SK-N-SH treated with all-trans-retinoic acid at 6 μM for 48 hours (cell line): ENCODE measurements at regions not wholly inside any gene's neighbourhood (a gene's known extent, or its start where the extent isn't known, plus 50 kb on each side); places are given as distances from the start of the nearest gene placed in this dataset.

Experiments used
- ATAC-seq: fragments of 200-7000 bp; cut with Tn5 transposase; 3 replicates; pipeline ENCODE4 v1.9.1; 2020; ENCODE audit warnings: mild to moderate bottlenecking, moderate library complexity
- ARNTL ChIP-seq: fragments of 450-650 bp; formaldehyde crosslinking; IDR thresholded peaks from 2 replicates; pipeline ENCODE4 v1.5.0; 2020; ENCODE audit warnings: low read depth, mild to moderate bottlenecking, moderate library complexity, borderline replicate concordance
- BACH2 ChIP-seq: fragments of 250-450 bp; sonication (Bioruptor Pico); IDR thresholded peaks from 2 replicates; pipeline ENCODE4 v1.9.0; 2021; ENCODE audit warnings: mild to moderate bottlenecking, borderline replicate concordance
- CSDC2 ChIP-seq: fragments of 250-450 bp; sonication (Bioruptor Pico); IDR thresholded peaks from 2 replicates; pipeline ENCODE4 v1.5.0; 2020; ENCODE audit warnings: mild to moderate bottlenecking, moderate library complexity
- ESRRG ChIP-seq: fragments of 250-450 bp; sonication (Bioruptor Pico); IDR thresholded peaks from 2 replicates; pipeline ENCODE4 v1.6.1; 2021; ENCODE audit warnings: mild to moderate bottlenecking
- GLIS3 ChIP-seq: fragments of 250-450 bp; sonication (Bioruptor Pico); IDR thresholded peaks from 2 replicates; pipeline ENCODE4 v1.5.0; 2020; ENCODE audit warnings: mild to moderate bottlenecking, moderate library complexity
- OSR1 ChIP-seq: fragments of 250-450 bp; sonication (Bioruptor Pico); IDR thresholded peaks from 2 replicates; pipeline ENCODE4 v1.8.0; 2022; ENCODE audit warnings: moderate library complexity, mild to moderate bottlenecking, inconsistent platforms
- PPARA ChIP-seq: fragments of 250-450 bp; sonication (Bioruptor Pico); IDR thresholded peaks from 2 replicates; pipeline ENCODE4 v1.5.0; 2020; ENCODE audit warnings: mild to moderate bottlenecking, borderline replicate concordance
- RARB ChIP-seq: fragments of 250-450 bp; sonication (Bioruptor Pico); IDR thresholded peaks from 2 replicates; pipeline ENCODE4 v1.8.0; 2021; ENCODE audit warnings: mild to moderate bottlenecking, moderate library complexity
- SNAI2 ChIP-seq: fragments of 250-450 bp; sonication (Bioruptor Pico); IDR thresholded peaks from 2 replicates; pipeline ENCODE4 v1.5.0; 2020; ENCODE audit warnings: mild to moderate bottlenecking, moderate library complexity
- TCF4 ChIP-seq: fragments of 250-450 bp; sonication (Bioruptor Pico); IDR thresholded peaks from 2 replicates; pipeline ENCODE4 v1.8.0; 2021; ENCODE audit warnings: mild to moderate bottlenecking, moderate library complexity, borderline replicate concordance
- TOX ChIP-seq: fragments of 250-450 bp; sonication (Bioruptor Pico); IDR thresholded peaks from 2 replicates; pipeline ENCODE4 v1.8.0; 2021; ENCODE audit warnings: mild to moderate bottlenecking, moderate library complexity, borderline replicate concordance
- ZC3H10 ChIP-seq: fragments of 250-450 bp; sonication (Bioruptor Pico); IDR thresholded peaks from 2 replicates; pipeline ENCODE4 v1.5.1; 2021; ENCODE audit warnings: mild to moderate bottlenecking, moderate library complexity
- ZFP3 ChIP-seq: fragments of 250-450 bp; sonication (Bioruptor Pico); IDR thresholded peaks from 2 replicates; pipeline ENCODE4 v1.5.0; 2020; ENCODE audit warnings: mild to moderate bottlenecking, moderate library complexity
- ZNF565 ChIP-seq: fragments of 450-650 bp; formaldehyde crosslinking; conservative IDR thresholded peaks from 2 replicates; pipeline ENCODE4 v1.5.0; 2020; ENCODE audit warnings: low read depth, mild to moderate bottlenecking, moderate library complexity
- ZNF70 ChIP-seq: fragments of 450-650 bp; formaldehyde crosslinking; IDR thresholded peaks from 2 replicates; pipeline ENCODE4 v1.5.0; 2020; ENCODE audit warnings: mild to moderate bottlenecking, moderate library complexity
- ZNF8 ChIP-seq: fragments of 450-650 bp; formaldehyde crosslinking; IDR thresholded peaks from 2 replicates; pipeline ENCODE4 v1.5.0; 2020; ENCODE audit warnings: mild to moderate bottlenecking, moderate library complexity
- TF ChIP-seq, protein P1 (sequence below): fragments of 250-450 bp; sonication (Bioruptor Pico); IDR thresholded peaks from 2 replicates; pipeline ENCODE4 v1.5.0; 2020; ENCODE audit warnings: mild to moderate bottlenecking, moderate library complexity
- TF ChIP-seq, protein P2 (sequence below): fragments of 250-450 bp; sonication (Bioruptor Pico); IDR thresholded peaks from 2 replicates; pipeline ENCODE4 v1.8.0; 2021; ENCODE audit warnings: low read depth, mild to moderate bottlenecking, moderate library complexity, borderline replicate concordance
- TF ChIP-seq, protein P3 (sequence below): fragments of 250-450 bp; sonication (Bioruptor Pico); IDR thresholded peaks from 2 replicates; pipeline ENCODE4 v1.5.1; 2021; ENCODE audit warnings: mild to moderate bottlenecking, moderate library complexity
- TF ChIP-seq, protein P4 (sequence below): fragments of 250-450 bp; sonication (Bioruptor Pico); IDR thresholded peaks from 2 replicates; pipeline ENCODE4 v1.8.0; 2020; ENCODE audit warnings: mild to moderate bottlenecking, moderate library complexity, borderline replicate concordance
- TF ChIP-seq, protein P5 (sequence below): fragments of 250-450 bp; sonication (Bioruptor Pico); IDR thresholded peaks from 2 replicates; pipeline ENCODE4 v1.5.1; 2020; ENCODE audit warnings: low read depth, mild to moderate bottlenecking, moderate library complexity

DNA sequence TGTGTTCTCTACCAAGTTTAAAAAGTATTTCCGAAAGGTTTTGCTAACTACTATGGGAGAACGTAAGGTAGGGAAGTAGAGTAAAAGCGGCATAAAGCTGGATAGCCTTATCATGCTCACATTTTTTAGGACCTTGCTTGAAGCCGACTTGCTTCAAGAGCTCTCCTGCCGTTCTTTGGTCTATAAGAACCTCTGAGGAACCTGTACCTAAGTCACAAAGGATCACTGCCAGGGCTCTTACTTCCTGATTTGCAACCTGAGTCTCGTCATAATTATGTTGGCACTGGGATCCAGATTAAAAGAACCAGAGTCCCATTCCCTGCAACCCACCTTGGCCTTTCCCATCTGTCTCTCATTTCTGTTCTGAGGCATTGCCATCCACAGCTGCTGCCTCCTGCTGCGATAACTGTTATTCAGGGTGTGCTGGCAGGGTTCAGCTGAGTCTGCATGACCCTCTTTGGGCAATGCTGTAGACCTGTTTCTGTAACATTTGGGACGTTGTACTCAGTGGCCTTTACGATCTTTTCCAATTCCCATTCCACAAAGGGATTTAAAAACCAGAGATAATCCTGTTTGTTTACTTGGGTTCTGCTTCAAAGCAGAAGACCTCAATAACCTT is 131.0 kb upstream of the UMPS start:
- no peak for ATAC-seq
- TF ChIP-seq ZNF70 (CRISPR knock-in tag) (no peak), RARB (no peak), ZC3H10 (CRISPR knock-in tag) (no peak), SNAI2 (no peak), CSDC2 (CRISPR knock-in tag) (no peak), BACH2 (no peak), ESRRG (CRISPR knock-in tag) (no peak), ZNF8 (CRISPR knock-in tag) (no peak), TOX (CRISPR knock-in tag) (no peak), ZNF565 (no peak), OSR1 (no peak), PPARA (CRISPR knock-in tag) (no peak), TCF4 (no peak)
- TF ChIP-seq, protein P1, sequence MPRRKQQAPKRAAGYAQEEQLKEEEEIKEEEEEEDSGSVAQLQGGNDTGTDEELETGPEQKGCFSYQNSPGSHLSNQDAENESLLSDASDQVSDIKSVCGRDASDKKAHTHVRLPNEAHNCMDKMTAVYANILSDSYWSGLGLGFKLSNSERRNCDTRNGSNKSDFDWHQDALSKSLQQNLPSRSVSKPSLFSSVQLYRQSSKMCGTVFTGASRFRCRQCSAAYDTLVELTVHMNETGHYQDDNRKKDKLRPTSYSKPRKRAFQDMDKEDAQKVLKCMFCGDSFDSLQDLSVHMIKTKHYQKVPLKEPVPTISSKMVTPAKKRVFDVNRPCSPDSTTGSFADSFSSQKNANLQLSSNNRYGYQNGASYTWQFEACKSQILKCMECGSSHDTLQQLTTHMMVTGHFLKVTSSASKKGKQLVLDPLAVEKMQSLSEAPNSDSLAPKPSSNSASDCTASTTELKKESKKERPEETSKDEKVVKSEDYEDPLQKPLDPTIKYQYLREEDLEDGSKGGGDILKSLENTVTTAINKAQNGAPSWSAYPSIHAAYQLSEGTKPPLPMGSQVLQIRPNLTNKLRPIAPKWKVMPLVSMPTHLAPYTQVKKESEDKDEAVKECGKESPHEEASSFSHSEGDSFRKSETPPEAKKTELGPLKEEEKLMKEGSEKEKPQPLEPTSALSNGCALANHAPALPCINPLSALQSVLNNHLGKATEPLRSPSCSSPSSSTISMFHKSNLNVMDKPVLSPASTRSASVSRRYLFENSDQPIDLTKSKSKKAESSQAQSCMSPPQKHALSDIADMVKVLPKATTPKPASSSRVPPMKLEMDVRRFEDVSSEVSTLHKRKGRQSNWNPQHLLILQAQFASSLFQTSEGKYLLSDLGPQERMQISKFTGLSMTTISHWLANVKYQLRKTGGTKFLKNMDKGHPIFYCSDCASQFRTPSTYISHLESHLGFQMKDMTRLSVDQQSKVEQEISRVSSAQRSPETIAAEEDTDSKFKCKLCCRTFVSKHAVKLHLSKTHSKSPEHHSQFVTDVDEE: no peak
- TF ChIP-seq, protein P2, sequence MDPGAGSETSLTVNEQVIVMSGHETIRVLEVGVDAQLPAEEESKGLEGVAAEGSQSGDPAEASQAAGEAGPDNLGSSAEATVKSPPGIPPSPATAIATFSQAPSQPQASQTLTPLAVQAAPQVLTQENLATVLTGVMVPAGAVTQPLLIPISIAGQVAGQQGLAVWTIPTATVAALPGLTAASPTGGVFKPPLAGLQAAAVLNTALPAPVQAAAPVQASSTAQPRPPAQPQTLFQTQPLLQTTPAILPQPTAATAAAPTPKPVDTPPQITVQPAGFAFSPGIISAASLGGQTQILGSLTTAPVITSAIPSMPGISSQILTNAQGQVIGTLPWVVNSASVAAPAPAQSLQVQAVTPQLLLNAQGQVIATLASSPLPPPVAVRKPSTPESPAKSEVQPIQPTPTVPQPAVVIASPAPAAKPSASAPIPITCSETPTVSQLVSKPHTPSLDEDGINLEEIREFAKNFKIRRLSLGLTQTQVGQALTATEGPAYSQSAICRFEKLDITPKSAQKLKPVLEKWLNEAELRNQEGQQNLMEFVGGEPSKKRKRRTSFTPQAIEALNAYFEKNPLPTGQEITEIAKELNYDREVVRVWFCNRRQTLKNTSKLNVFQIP: no peak
- TF ChIP-seq, protein P3, sequence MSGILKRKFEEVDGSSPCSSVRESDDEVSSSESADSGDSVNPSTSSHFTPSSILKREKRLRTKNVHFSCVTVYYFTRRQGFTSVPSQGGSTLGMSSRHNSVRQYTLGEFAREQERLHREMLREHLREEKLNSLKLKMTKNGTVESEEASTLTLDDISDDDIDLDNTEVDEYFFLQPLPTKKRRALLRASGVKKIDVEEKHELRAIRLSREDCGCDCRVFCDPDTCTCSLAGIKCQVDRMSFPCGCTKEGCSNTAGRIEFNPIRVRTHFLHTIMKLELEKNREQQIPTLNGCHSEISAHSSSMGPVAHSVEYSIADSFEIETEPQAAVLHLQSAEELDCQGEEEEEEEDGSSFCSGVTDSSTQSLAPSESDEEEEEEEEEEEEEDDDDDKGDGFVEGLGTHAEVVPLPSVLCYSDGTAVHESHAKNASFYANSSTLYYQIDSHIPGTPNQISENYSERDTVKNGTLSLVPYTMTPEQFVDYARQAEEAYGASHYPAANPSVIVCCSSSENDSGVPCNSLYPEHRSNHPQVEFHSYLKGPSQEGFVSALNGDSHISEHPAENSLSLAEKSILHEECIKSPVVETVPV (CRISPR knock-in tag): no peak
- TF ChIP-seq, all 23 proteins: peak for 0

DNA sequence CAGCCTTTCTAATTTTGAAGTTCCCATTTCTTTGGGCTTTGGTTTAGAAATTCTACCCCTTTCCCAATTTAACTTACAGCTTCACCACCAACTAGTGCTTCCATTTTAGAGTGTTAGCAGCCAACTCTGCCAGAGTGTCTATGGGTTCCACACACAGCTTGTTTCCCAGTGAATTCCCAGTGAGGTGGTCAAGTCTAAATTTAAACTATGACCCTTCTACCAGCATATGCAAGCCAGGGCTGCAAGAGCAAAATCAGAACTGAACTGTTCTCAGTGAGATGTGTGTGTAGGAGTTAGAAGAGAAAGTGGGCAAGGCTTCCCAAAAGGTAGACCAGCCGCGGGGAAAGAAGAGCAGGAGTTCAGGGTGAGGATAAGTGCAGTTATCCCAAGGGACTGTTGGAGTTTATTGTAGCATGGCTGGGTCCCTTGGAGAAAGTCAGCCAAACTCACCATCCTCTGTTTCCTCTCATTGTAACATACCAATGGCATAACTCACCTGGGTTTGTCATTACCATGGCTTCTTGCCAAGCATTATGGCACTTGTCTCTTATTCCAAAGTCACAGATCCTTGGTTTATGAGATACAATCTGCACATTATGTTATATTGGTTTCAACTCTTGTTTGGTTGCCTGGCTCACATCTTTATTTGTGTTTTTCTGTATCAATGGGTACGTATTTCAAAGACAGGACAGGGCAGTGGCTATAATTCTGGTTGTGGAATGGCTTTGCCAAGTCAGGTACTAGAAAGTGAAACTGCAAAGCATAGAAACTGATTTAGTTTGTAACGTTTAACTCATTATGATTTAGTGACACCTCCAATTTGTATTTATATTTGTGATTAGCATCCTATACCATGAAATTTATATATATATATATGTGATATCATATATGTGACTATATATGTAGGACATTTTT is 130.2 kb upstream of the UMPS start:
- peak; percentile 22; the same call in 2 of the 3 replicates for ATAC-seq

More for the DNA sequence above, 130.2 kb upstream of the UMPS start:
- no peak for TF ChIP-seq GLIS3 (CRISPR knock-in tag)
- no peak for TF ChIP-seq ZFP3
- TF ChIP-seq, protein P1: no peak
- TF ChIP-seq ARNTL (CRISPR knock-in tag): no peak
- TF ChIP-seq, protein P4, sequence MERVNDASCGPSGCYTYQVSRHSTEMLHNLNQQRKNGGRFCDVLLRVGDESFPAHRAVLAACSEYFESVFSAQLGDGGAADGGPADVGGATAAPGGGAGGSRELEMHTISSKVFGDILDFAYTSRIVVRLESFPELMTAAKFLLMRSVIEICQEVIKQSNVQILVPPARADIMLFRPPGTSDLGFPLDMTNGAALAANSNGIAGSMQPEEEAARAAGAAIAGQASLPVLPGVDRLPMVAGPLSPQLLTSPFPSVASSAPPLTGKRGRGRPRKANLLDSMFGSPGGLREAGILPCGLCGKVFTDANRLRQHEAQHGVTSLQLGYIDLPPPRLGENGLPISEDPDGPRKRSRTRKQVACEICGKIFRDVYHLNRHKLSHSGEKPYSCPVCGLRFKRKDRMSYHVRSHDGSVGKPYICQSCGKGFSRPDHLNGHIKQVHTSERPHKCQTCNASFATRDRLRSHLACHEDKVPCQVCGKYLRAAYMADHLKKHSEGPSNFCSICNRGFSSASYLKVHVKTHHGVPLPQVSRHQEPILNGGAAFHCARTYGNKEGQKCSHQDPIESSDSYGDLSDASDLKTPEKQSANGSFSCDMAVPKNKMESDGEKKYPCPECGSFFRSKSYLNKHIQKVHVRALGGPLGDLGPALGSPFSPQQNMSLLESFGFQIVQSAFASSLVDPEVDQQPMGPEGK: no peak
- TF ChIP-seq, protein P5, sequence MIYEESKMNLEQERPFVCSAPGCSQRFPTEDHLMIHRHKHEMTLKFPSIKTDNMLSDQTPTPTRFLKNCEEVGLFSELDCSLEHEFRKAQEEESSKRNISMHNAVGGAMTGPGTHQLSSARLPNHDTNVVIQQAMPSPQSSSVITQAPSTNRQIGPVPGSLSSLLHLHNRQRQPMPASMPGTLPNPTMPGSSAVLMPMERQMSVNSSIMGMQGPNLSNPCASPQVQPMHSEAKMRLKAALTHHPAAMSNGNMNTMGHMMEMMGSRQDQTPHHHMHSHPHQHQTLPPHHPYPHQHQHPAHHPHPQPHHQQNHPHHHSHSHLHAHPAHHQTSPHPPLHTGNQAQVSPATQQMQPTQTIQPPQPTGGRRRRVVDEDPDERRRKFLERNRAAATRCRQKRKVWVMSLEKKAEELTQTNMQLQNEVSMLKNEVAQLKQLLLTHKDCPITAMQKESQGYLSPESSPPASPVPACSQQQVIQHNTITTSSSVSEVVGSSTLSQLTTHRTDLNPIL (CRISPR knock-in tag): no peak
- no peak for TF ChIP-seq ZNF70 (CRISPR knock-in tag)
- TF ChIP-seq ZC3H10 (CRISPR knock-in tag): no peak
